BLaER1 treated with 17β-estradiol and CSF1 and Interleukin-3, amounts not matched to agents 10 nM and 100 nM (cell line): ENCODE measurements at regions not wholly inside any gene's neighbourhood (a gene's known extent, or its start where the extent isn't known, plus 50 kb on each side); places are given as distances from the start of the nearest gene placed in this dataset.

ENCODE experiments used
- H3K27ac ChIP-seq, 11 experiments: shearing (Covaris generic); formaldehyde crosslinking; 2 replicates each; pipeline ENCODE4 v1.8.1; 2022
- H3K27me3 ChIP-seq, 11 experiments: shearing (Covaris generic); formaldehyde crosslinking; 2 replicates each; pipeline ENCODE4 v1.8.1; 2022
- H3K36me3 ChIP-seq, 11 experiments: shearing (Covaris generic); formaldehyde crosslinking; 2 replicates each; pipeline ENCODE4 v1.8.1; 2022
- H3K4me1 ChIP-seq, 10 experiments: shearing (Covaris generic); formaldehyde crosslinking; 2 replicates each; pipeline ENCODE4 v1.8.1; 2022
- H3K4me2 ChIP-seq, 11 experiments: shearing (Covaris generic); formaldehyde crosslinking; 2 replicates each; pipeline ENCODE4 v1.8.1; 2022
- H3K4me3 ChIP-seq, 10 experiments: shearing (Covaris generic); formaldehyde crosslinking; 2 replicates each; pipeline ENCODE4 v1.8.1; 2022
- H3K9ac ChIP-seq, 11 experiments: shearing (Covaris generic); formaldehyde crosslinking; 2 replicates each; pipeline ENCODE4 v1.8.1; 2022
- H3K9me3 ChIP-seq, 11 experiments: shearing (Covaris generic); formaldehyde crosslinking; replicated peaks in 1 of 11; 2 replicates each; pipeline ENCODE4 v1.8.1; 2022
- H4K20me1 ChIP-seq, 11 experiments: shearing (Covaris generic); formaldehyde crosslinking; 2 replicates each; pipeline ENCODE4 v1.8.1; 2022
- Cebpa-rat ChIP-seq, 11 experiments: shearing (Covaris generic); IDR thresholded peaks; 2 replicates each; pipeline ENCODE4 v1.8.1; 2022

DNA sequence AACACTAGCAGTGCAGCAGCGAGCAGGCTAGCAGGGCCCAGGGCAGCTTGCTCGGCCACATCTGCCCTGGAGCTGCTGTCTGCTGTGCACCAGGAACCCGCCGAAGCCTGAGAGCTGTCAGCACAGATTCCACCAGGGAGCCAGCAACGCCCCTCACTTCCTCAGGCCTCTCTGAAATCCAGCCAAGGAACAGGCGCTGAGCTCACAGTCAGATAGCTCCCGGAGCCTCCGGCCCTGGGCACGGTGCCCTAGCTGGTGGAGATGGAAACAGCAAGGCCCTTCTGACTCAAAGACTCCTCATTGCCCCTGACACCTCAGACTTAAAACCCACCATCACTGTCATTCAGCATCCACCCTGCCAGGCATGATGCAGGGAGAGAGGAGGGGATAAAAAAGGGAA, 839.4 kb downstream of the MAFB start:
- Histone ChIP-seq H3K4me2 (peak overlapping the region in 1 of 11 experiments; percentile 58; a peak in 2 of 22 replicates), H4K20me1 (no peaks in the 10 kb centered on the region), H3K4me3 (no peak overlapping the region), H3K27ac (no peak overlapping the region), H3K9me3 (no peaks in the 10 kb centered on the region), H3K36me3 (no peaks in the 10 kb centered on the region), H3K27me3 (no peaks in the 10 kb centered on the region), H3K9ac (no peak overlapping the region), H3K4me1 (peaks cover 0 to 25% (median 0%) of the 10 kb centered on the region in 10 experiments; a peak in 4 of 20 replicates)
- no peak for TF ChIP-seq Cebpa-rat (IDR thresholded peaks at IDR 0.05)

DNA sequence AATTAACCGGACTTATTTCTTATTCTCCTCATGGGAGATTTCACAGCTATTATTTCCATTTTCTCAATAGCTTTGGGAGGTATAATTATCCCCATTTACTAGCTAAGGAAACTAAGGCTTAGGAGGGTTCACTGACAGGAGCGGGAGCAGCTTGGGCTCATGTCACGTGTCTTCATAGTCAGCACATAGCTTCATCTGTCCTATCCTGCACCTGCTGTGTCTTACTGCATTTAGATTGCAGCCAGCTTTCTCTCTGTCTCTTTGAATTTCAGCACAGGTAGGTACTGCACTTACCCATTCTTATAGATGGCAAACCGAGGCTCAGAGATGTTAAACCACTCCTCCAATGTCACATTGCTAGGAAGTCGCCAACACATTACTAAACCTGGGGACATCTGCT, 839.9 kb downstream of the MAFB start:
- Histone ChIP-seq H3K27me3 (no peaks in the 10 kb centered on the region), H3K9ac (no peak overlapping the region), H3K4me1 (peaks cover 0 to 25% (median 0%) of the 10 kb centered on the region in 10 experiments; a peak in 4 of 20 replicates), H3K4me2 (no peak overlapping the region), H4K20me1 (no peaks in the 10 kb centered on the region), H3K36me3 (no peaks in the 10 kb centered on the region), H3K4me3 (no peak overlapping the region), H3K27ac (no peak overlapping the region), H3K9me3 (no peaks in the 10 kb centered on the region)
- no peak for TF ChIP-seq Cebpa-rat (IDR thresholded peaks at IDR 0.05)

DNA sequence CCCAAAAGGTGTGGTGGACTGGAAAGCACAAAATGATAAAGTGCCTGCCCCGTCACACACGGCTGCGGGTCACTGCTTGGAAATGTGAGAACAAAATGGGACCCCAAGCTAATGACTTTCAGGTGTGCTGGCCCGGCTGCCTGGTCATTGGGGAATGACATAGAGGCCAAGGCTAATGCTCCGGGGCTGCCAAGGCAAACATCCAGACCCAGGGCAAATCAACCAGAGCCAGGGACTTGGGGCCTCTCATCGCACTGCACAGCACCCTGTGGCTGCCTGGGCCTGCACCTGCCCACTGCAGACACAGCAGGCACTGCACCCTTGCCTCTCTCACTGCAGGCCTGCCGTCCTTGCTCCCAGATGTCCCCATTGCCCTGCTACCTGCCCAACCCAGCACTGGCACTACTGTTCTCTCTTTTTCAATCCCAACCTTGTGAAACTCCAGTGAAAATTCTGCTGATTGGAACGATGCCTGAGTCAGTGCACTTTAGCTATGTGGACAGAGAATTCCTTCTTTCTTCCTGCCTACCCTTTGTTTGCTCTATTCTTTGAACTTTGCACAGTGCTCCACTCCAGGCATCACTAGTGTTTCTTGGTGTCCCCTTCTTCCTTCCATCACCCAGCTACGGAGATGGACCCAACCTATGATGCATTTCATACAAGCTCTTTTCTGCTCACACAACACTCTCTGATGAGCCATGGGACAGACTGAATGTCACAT, 849.5 kb downstream of the MAFB start:
- no peak for TF ChIP-seq Cebpa-rat (IDR thresholded peaks at IDR 0.05)
- Histone ChIP-seq H3K27ac (no peak overlapping the region), H3K4me3 (no peak overlapping the region), H3K4me2 (no peak overlapping the region), H4K20me1 (no peaks in the 10 kb centered on the region; a peak in 1 of 22 replicates), H3K9ac (no peak overlapping the region), H3K27me3 (no peaks in the 10 kb centered on the region), H3K4me1 (peaks cover 0 to 47% (median 0%) of the 10 kb centered on the region in 10 experiments; a peak in 5 of 20 replicates), H3K36me3 (no peaks in the 10 kb centered on the region), H3K9me3 (no peaks in the 10 kb centered on the region)

DNA sequence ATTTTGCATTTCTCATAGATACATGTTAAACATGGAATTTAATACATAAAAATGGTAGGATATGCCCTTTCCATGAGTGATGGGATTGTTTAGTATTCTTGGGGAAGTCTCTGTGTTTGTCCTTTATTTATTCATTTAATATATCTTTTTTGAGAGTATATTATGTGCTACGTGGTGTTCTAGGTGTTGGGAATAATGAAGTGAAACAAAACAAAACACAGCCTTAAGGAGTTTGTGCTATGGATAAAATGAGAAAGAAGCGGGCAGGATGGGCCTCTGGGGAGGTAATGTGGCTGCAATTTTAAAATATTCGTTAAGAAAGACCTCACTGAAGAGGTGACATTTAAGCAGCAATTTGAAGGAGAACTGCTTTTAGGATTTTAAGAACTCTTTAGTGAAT, 851.5 kb downstream of the MAFB start:
- H3K36me3 ChIP-seq = no peaks in the 10 kb centered on the region

DNA sequence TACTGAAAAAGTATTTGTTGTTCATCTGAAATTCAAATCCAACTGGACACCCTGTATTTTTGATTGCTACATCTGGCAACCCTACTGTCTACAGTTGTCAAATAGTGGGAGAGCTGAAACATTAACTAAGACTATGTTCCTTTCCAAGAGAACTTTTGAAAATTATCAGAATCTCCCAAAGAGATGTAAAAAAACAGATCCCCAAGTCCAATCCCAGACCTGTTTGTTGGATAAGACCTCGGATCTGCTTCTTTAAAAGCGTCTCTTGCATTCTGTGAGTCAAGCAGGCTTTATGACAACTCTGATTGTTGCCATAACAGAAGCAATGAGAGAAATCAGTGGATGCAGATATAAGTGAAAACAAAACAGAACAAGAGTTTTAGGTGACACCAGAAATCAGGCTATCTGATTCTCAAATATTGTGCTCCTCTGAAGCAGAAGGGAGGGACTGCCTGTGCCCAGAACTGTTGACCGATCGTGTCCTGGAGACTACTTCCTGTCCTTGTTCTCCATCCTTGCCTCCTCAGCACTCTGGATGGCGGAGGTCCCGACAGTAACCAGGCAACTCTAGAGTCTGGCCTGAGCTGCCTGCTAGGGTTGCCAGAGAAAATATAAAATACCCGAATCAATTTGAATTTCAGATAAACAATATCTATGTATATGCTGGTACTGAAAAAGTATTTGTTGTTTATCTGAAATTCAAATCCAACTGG, 853.8 kb downstream of the MAFB start:
- Histone ChIP-seq H3K36me3 (no peaks in the 10 kb centered on the region), H3K27ac (no peak overlapping the region), H3K4me1 (peaks cover 0 to 43% (median 4%) of the 10 kb centered on the region in 10 experiments; a peak in 14 of 20 replicates), H3K27me3 (no peaks in the 10 kb centered on the region), H4K20me1 (no peaks in the 10 kb centered on the region; a peak in 1 of 22 replicates), H3K4me2 (peak overlapping the region in 1 of 11 experiments; percentile 16; a peak in 2 of 22 replicates), H3K9ac (no peak overlapping the region), H3K9me3 (no peaks in the 10 kb centered on the region), H3K4me3 (no peak overlapping the region)
- TF ChIP-seq Cebpa-rat (IDR thresholded peaks at IDR 0.05) = no peak

More for the DNA sequence above, 851.5 kb downstream of the MAFB start:
- TF ChIP-seq Cebpa-rat (IDR thresholded peaks at IDR 0.05) = no peak
- Histone ChIP-seq H3K9me3 (no peaks in the 10 kb centered on the region), H3K4me3 (no peak overlapping the region), H3K27me3 (no peaks in the 10 kb centered on the region), H3K27ac (no peak overlapping the region), H4K20me1 (no peaks in the 10 kb centered on the region; a peak in 1 of 22 replicates), H3K4me2 (peak overlapping the region in 2 of 11 experiments; percentile 52 to 59; a peak in 2 of 22 replicates), H3K4me1 (peaks cover 0 to 46% (median 0%) of the 10 kb centered on the region in 10 experiments; a peak in 5 of 20 replicates), H3K9ac (no peak overlapping the region)

DNA sequence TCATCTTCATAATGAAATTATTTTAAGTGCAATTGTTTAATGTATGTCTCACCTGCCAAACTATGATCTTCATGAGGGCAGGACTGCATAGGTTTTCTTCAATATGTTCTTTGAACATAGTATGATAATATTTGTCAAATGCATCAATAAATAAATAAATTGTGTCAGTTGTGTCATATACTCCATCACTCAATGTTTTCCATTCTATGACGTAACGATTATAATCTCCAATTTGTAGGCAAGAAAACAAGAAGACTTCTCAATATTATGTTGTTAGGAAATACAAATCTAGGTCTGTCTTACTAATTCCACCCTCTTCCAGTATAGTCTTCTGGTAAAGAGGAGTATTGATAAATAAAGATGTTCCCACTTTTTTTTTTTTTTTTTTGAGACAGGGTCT, 858.1 kb downstream of the MAFB start:
- Histone ChIP-seq H3K9me3 (no peaks in the 10 kb centered on the region), H3K36me3 (no peaks in the 10 kb centered on the region), H3K27me3 (no peaks in the 10 kb centered on the region), H3K27ac (peak overlapping the region in 3 of 11 experiments; percentile 75 to 83 (median 78); a peak in 6 of 22 replicates), H3K4me2 (peak overlapping the region in 5 of 11 experiments; percentile 55 to 82 (median 73); a peak in 8 of 22 replicates), H3K4me1 (peaks cover 11 to 72% (median 20%) of the 10 kb centered on the region in 10 experiments), H3K4me3 (no peak overlapping the region; a peak in 1 of 20 replicates), H4K20me1 (no peaks in the 10 kb centered on the region), H3K9ac (peak overlapping the region in 1 of 11 experiments; percentile 72; a peak in 2 of 22 replicates)
- TF ChIP-seq Cebpa-rat (IDR thresholded peaks at IDR 0.05) = no peak

DNA sequence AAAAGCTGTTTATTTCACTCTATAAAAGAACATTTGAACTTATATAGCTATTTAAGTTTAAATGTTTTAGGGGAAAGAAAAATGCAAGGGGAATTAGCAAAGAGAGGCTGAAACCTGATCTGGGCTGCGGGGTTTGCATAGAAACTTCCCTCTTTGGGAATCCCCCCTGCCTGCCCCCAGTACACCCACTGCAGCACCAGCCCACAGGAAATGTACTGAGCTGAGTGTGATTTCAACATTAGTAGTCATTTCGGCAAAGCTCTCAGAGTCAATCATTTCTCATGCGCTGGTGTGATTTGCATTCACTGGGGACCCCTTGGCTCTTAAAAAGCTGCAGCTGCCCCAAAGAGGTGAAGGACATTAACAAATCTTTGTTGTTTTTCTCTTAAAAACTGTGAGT, 859.4 kb downstream of the MAFB start:
- no peaks in the 10 kb centered on the region for H4K20me1 ChIP-seq
- H3K4me3 ChIP-seq = peak overlapping the region in 3 of 10 experiments; percentile 22 to 29 (median 23); a peak in 2 of 20 replicates
- no peak for TF ChIP-seq Cebpa-rat (IDR thresholded peaks at IDR 0.05)
- H3K27ac ChIP-seq = peak overlapping the region in 7 of 11 experiments; percentile 22 to 83 (median 53); a peak in 12 of 22 replicates
- H3K9me3 ChIP-seq = no peaks in the 10 kb centered on the region
- peak overlapping the region in 4 of 11 experiments; percentile 1 to 72 (median 60); a peak in 7 of 22 replicates for H3K9ac ChIP-seq
- no peaks in the 10 kb centered on the region for H3K27me3 ChIP-seq
- H3K4me2 ChIP-seq = peak overlapping the region; percentile 23 to 82 (median 58); a peak in 21 of 22 replicates
- peaks cover 18 to 73% (median 26%) of the 10 kb centered on the region in 10 experiments for H3K4me1 ChIP-seq
- no peaks in the 10 kb centered on the region for H3K36me3 ChIP-seq

DNA sequence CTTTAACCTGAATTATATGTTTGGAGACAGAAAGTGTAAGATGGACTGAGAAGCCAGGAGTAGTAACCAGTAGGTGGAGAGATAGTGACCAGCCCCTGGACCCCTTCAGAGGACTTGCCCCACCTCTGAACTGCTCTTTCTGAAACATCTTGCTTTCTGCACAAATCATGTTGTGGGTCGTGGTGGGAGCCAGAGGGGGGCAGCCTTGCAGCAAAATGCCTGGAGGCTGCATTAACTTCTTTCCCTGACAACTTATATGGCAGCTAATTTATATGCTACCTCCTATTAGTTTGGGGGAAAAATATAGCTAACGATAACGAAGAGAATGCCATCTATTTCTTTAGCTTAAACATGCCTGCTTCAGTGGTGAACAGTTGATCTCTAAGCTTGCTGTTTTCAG, 859.8 kb downstream of the MAFB start:
- Histone ChIP-seq H3K4me2 (peak overlapping the region in 10 of 11 experiments; percentile 23 to 82 (median 58); a peak in 18 of 22 replicates), H3K4me1 (peaks cover 18 to 70% (median 26%) of the 10 kb centered on the region in 10 experiments), H3K9me3 (no peaks in the 10 kb centered on the region), H3K9ac (peak overlapping the region in 4 of 11 experiments; percentile 1 to 72 (median 60); a peak in 6 of 22 replicates), H3K4me3 (no peak overlapping the region), H3K36me3 (no peaks in the 10 kb centered on the region), H4K20me1 (no peaks in the 10 kb centered on the region), H3K27me3 (no peaks in the 10 kb centered on the region), H3K27ac (peak overlapping the region in 5 of 11 experiments; percentile 31 to 83 (median 75); a peak in 10 of 22 replicates)
- TF ChIP-seq Cebpa-rat (IDR thresholded peaks at IDR 0.05) = no peak

DNA sequence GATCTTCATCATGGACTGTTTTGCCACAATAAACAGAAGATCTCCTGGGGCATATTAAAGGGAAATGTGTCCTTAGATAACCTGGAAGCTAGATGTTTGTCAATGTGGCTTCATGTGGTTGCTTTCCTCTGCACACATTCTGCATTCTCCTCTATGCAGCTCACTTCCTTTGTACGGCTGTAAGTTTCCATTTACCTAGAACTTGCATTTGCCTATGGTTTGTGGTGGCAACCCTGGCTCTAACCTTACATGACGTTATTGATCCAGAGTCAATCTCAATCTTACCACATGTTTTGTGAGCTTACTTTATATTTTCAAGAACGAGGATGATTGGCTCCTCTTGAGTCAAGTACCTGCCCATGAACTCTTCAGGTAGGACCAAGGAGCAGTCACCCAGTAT, 863.1 kb downstream of the MAFB start:
- peak overlapping the region; percentile 20 to 65 (median 37); a peak in 16 of 22 replicates for H3K4me2 ChIP-seq
- no peaks in the 10 kb centered on the region for H3K36me3 ChIP-seq
- no peak overlapping the region for H3K4me3 ChIP-seq
- H3K27ac ChIP-seq = peak overlapping the region in 2 of 11 experiments; percentile 5 to 10; a peak in 1 of 22 replicates
- TF ChIP-seq Cebpa-rat (IDR thresholded peaks at IDR 0.05) = no peak
- H4K20me1 ChIP-seq = no peaks in the 10 kb centered on the region
- H3K9me3 ChIP-seq = no peaks in the 10 kb centered on the region
- peaks cover 18 to 60% (median 26%) of the 10 kb centered on the region in 10 experiments for H3K4me1 ChIP-seq
- H3K27me3 ChIP-seq = no peaks in the 10 kb centered on the region
- H3K9ac ChIP-seq = no peak overlapping the region
